ENCODE measurements at regions not wholly inside any gene's neighbourhood (a gene's known extent, or its start where the extent isn't known, plus 50 kb on each side); places are given as distances from the start of the nearest gene placed in this dataset.

DNA sequence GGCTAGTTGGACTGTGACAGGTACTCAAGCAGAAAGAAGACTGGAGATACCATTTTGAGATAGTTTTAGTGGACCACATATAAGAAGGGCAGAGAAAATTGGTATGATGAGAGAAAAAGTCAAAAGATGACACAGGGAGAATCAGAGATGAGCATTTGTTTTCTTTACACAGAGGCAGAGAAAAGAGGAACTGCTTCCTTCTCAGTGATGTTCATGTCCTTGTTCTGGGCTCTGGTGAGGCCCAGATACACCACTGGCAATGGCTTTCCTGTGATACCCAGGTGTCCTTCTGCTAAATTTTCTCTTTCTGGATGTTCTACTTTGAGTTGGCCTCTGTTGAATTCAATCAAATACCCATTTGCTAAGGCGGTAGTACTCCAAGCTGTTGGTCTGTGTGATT, 1782.7 kb upstream of the SEL1L start:
- Histone ChIP-seq H3K4me1 (replicated peaks) (no peaks in the 10 kb centered on the region), H3K27me3 (replicated peaks; ENCODE audit: insufficient read depth) (no peaks in the 10 kb centered on the region), H3K36me3 (no peaks in the 10 kb centered on the region), H3K4me3 (no peak overlapping the region), H3K27ac (no peak overlapping the region), H3K9me3 (no peaks in the 10 kb centered on the region)
- TF ChIP-seq POLR2AphosphoS5 (IDR thresholded peaks at IDR 0.05) (no peak), POLR2A (IDR thresholded peaks at IDR 0.05) (no peak)
- TF ChIP-seq, protein P1, sequence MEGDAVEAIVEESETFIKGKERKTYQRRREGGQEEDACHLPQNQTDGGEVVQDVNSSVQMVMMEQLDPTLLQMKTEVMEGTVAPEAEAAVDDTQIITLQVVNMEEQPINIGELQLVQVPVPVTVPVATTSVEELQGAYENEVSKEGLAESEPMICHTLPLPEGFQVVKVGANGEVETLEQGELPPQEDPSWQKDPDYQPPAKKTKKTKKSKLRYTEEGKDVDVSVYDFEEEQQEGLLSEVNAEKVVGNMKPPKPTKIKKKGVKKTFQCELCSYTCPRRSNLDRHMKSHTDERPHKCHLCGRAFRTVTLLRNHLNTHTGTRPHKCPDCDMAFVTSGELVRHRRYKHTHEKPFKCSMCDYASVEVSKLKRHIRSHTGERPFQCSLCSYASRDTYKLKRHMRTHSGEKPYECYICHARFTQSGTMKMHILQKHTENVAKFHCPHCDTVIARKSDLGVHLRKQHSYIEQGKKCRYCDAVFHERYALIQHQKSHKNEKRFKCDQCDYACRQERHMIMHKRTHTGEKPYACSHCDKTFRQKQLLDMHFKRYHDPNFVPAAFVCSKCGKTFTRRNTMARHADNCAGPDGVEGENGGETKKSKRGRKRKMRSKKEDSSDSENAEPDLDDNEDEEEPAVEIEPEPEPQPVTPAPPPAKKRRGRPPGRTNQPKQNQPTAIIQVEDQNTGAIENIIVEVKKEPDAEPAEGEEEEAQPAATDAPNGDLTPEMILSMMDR (IDR thresholded peaks at IDR 0.05), result no peak
- intact Hi-C loops (cut with DNase I), result no loop called here
- WGBS, result 97% methylated on average over 1 of the region's 1 CpG
- no peak for DNase-seq (ENCODE audit: low spot score)

DNA sequence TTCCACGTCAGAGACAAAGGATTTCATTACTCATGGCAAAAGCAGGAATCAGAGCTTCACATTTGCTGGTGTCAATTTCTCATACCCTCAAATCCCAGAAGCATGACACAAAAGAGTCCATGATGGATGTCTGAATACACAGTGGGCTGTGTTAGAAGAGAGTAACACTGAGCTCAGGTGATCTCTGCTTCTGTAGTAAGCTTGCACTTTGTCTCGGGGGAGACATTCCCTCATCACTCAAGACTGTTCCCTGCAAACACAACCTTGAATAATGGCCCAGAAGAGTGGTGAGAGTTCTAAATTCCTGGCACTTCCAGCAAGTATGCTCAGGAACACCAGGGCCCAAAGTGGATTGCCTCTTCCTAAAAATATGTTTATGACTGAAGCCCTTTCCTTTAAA, 1787.2 kb upstream of the SEL1L start:
- no peak for DNase-seq (ENCODE audit: low spot score)
- H3K36me3 ChIP-seq, result no peaks in the 10 kb centered on the region
- 68% methylated on average over 2 of the region's 2 CpGs for WGBS
- TF ChIP-seq POLR2AphosphoS5 (IDR thresholded peaks at IDR 0.05) (no peak), POLR2A (IDR thresholded peaks at IDR 0.05) (no peak)
- TF ChIP-seq, protein P1 (IDR thresholded peaks at IDR 0.05), result no peak
- H3K4me1 ChIP-seq (replicated peaks), result no peaks in the 10 kb centered on the region
- H3K27me3 ChIP-seq (replicated peaks; ENCODE audit: insufficient read depth), result no peaks in the 10 kb centered on the region
- intact Hi-C loops (cut with DNase I), result no loop called here
- H3K9me3 ChIP-seq, result no peaks in the 10 kb centered on the region
- H3K4me3 ChIP-seq, result no peak overlapping the region
- no peak overlapping the region for H3K27ac ChIP-seq

DNA sequence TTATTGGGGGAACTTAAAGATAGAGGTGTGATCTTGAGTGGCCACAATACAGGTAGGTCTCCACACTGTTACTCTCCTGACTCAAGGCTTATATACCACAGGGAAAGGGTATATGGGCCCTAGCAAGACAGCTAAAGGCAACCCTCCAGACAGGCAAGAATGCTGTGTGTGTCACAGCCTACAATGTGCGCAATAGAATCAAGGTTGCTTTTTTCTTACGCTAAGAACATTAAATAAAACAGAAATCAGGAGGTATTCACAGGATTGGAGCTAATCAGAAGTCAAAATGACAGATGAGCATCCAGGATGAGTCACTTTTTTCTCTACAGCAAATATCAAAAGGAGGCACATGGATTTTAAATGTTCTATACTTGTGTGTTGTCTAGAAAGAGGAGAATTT, 1797.9 kb upstream of the SEL1L start:
- Histone ChIP-seq H3K9me3 (no peaks in the 10 kb centered on the region), H3K4me3 (no peak overlapping the region), H3K36me3 (no peaks in the 10 kb centered on the region), H3K4me1 (replicated peaks) (no peaks in the 10 kb centered on the region), H3K27me3 (replicated peaks; ENCODE audit: insufficient read depth) (no peaks in the 10 kb centered on the region), H3K27ac (no peak overlapping the region)
- no peak for DNase-seq (ENCODE audit: low spot score)
- 92% methylated on average over 2 of the region's 2 CpGs for WGBS
- intact Hi-C loops (cut with DNase I), result no loop called here
- TF ChIP-seq, protein P1 (IDR thresholded peaks at IDR 0.05), result no peak
- TF ChIP-seq POLR2A (IDR thresholded peaks at IDR 0.05) (no peak), POLR2AphosphoS5 (IDR thresholded peaks at IDR 0.05) (no peak)

DNA sequence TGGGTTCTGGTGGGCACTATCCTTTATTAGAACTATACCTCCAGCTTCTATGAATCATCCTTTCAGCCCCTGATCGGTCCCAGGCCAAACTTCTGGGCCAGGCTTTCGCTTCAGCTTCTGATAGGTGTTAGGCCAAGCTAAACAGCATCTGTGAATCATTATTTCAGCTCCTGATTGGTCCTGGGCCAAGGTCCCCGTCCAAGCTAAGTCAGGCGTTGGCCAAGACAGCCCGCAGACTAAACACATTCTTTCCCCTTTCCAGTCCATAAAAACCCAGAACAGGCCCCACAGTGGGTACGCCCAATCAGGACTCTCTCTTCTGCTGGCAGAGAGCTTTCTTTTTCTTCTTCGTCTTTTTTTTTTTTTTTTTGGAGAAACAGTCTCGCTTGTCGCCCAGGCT, 1808.9 kb upstream of the SEL1L start:
- DNase-seq (ENCODE audit: low spot score), result no peak
- Histone ChIP-seq H3K9me3 (no peaks in the 10 kb centered on the region), H3K4me3 (no peak overlapping the region), H3K27me3 (replicated peaks; ENCODE audit: insufficient read depth) (no peaks in the 10 kb centered on the region), H3K36me3 (no peaks in the 10 kb centered on the region), H3K27ac (no peak overlapping the region), H3K4me1 (replicated peaks) (no peaks in the 10 kb centered on the region)
- intact Hi-C loops (cut with DNase I), result no loop called here
- 67% methylated on average over 9 of the region's 9 CpGs for WGBS
- TF ChIP-seq, protein P1 (IDR thresholded peaks at IDR 0.05), result no peak
- no peak for TF ChIP-seq POLR2AphosphoS5 (IDR thresholded peaks at IDR 0.05)
- no peak for TF ChIP-seq POLR2A (IDR thresholded peaks at IDR 0.05)

DNA sequence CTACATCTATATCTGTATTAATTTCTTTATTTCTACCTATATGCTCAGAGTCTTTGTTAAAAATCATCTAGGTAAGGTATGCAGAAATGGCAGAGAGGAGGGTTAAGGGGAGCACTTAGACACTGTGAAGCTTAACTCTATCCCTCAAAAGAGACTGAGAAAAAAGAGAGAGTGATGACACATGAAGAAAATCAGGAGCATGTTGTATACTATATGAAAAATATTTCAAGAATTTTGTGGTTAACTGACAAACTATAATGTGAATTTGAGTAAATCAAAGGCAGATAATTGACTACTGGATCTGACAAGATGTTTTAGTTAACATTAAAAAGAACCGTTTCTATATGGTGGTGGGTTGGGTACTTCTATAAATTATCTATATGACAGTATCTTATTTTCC, 1814.2 kb upstream of the SEL1L start:
- Histone ChIP-seq H3K9me3 (no peaks in the 10 kb centered on the region), H3K27me3 (replicated peaks; ENCODE audit: insufficient read depth) (no peaks in the 10 kb centered on the region), H3K4me3 (no peak overlapping the region), H3K36me3 (no peaks in the 10 kb centered on the region), H3K4me1 (replicated peaks) (no peaks in the 10 kb centered on the region), H3K27ac (no peak overlapping the region)
- DNase-seq (ENCODE audit: low spot score), result no peak
- intact Hi-C loops (cut with DNase I), result no loop called here
- TF ChIP-seq POLR2A (IDR thresholded peaks at IDR 0.05) (no peak), POLR2AphosphoS5 (IDR thresholded peaks at IDR 0.05) (no peak)
- TF ChIP-seq, protein P1 (IDR thresholded peaks at IDR 0.05), result no peak
- WGBS, result 26% methylated on average over 1 of the region's 1 CpG

Data from prostate gland (tissue), 2 donors.